NCI-H2171 treated with DMSO at 0.1 percent for 48 hours (cell line): ENCODE measurements at regions not wholly inside any gene's neighbourhood (a gene's known extent, or its start where the extent isn't known, plus 50 kb on each side); places are given as distances from the start of the nearest gene placed in this dataset.

ENCODE experiments used
- DNase-seq: peaks from one replicate; lab custom pipeline; 2025; lab: John Stamatoyannopoulos, UW

GRCh38 chr2:51093016-51093415, 61.1 kb upstream of the NRXN1 start:
- DNase-seq, result no peak

GRCh38 chr2:51085420-51086068, 53.6 kb upstream of the NRXN1 start:
- DNase-seq, result no peak

GRCh38 chr2:51084750-51085149, 52.8 kb upstream of the NRXN1 start:
- no peak for DNase-seq
